SU-DHL-6 (cell line): ENCODE measurements at regions not wholly inside any gene's neighbourhood (a gene's known extent, or its start where the extent isn't known, plus 50 kb on each side); places are given as distances from the start of the nearest gene placed in this dataset.

Source experiments
- H2AFZ ChIP-seq: fragments of 200-600 bp; sonication (generic); 2 replicates; pipeline ENCODE4 v1.6.1; 2014; ENCODE audit warnings: low read depth, mild to moderate bottlenecking, moderate library complexity, mixed read lengths, antibody characterized with exemption, low read length; ENCODE audit not compliant: severe bottlenecking
- H3F3A ChIP-seq: fragments of 200-600 bp; shearing (Covaris generic); 2 replicates; pipeline ENCODE4 v1.6.0; 2016; ENCODE audit warnings: antibody characterized with exemption, mild to moderate bottlenecking; ENCODE audit not compliant: insufficient read depth
- H3K27ac ChIP-seq: fragments of 200-600 bp; sonication (generic); 2 replicates; pipeline ENCODE4 v1.5.1; 2016; ENCODE audit warnings: low read depth, mild to moderate bottlenecking, low read length, moderate library complexity, mixed read lengths
- H3K27me3 ChIP-seq: fragments of 200-600 bp; sonication (generic), shearing (Covaris generic); 2 replicates; pipeline ENCODE4 v1.6.0; 2014; ENCODE audit warnings: mild to moderate bottlenecking, low read length
- H3K36me3 ChIP-seq: fragments of 200-600 bp; sonication (generic); 2 replicates; pipeline ENCODE4 v1.6.1; 2014; ENCODE audit warnings: mild to moderate bottlenecking, low read length, mixed read lengths
- H3K4me2 ChIP-seq: fragments of 300-600, 200-600 bp; shearing (Covaris generic), sonication (generic); 2 replicates; pipeline ENCODE4 v1.6.0; 2014; ENCODE audit warnings: low read length, low read depth, mild to moderate bottlenecking; ENCODE audit not compliant: poor library complexity, severe bottlenecking
- H3K4me3 ChIP-seq: fragments of 200-600 bp; sonication (generic); 2 replicates; pipeline ENCODE4 v1.5.1; 2014; ENCODE audit warnings: antibody characterized with exemption, low read length, mild to moderate bottlenecking, mixed read lengths; ENCODE audit not compliant: insufficient read depth, poor library complexity, severe bottlenecking
- H3K79me2 ChIP-seq: fragments of 200-600 bp; sonication (generic); 2 replicates; pipeline ENCODE4 v1.6.1; 2014; ENCODE audit warnings: mild to moderate bottlenecking, low read length, moderate library complexity; ENCODE audit not compliant: insufficient read depth
- H3K9ac ChIP-seq: fragments of 200-600 bp; sonication (generic); 2 replicates; pipeline ENCODE4 v1.7.0; 2014; ENCODE audit warnings: mild to moderate bottlenecking, low read length
- H3K9me2 ChIP-seq: fragments of 200-600 bp; sonication (generic); replicated peaks from 2 replicates; pipeline ENCODE4 v1.6.1; 2014; ENCODE audit warnings: low read length; ENCODE audit not compliant: insufficient read depth
- H3K9me3 ChIP-seq: fragments of 200-600 bp; sonication (generic); 2 replicates; pipeline ENCODE4 v1.6.1; 2014; ENCODE audit warnings: low read length, mixed read lengths; ENCODE audit not compliant: insufficient read depth
- H4K20me1 ChIP-seq: fragments of 200-600 bp; sonication (generic); 2 replicates; pipeline ENCODE4 v1.6.1; 2014; ENCODE audit warnings: low read depth, mild to moderate bottlenecking, antibody characterized with exemption, low read length, moderate library complexity, mixed read lengths
- EZH2phosphoT487 ChIP-seq: fragments of 200-600 bp; sonication (generic), shearing (Covaris generic); conservative IDR thresholded peaks from 2 replicates; pipeline ENCODE4 v1.6.1; 2018; ENCODE audit warnings: mild to moderate bottlenecking, antibody characterized with exemption, low read length, moderate library complexity, mixed read lengths
- TF ChIP-seq, protein P1 (sequence below): fragments of 200-600 bp; sonication (generic); IDR thresholded peaks from one replicate; pipeline ENCODE4 v1.5.1; 2017; ENCODE audit warnings: antibody characterized with exemption, mild to moderate bottlenecking, low read length, moderate library complexity; ENCODE audit not compliant: insufficient read depth, poor library complexity, severe bottlenecking

DNA sequence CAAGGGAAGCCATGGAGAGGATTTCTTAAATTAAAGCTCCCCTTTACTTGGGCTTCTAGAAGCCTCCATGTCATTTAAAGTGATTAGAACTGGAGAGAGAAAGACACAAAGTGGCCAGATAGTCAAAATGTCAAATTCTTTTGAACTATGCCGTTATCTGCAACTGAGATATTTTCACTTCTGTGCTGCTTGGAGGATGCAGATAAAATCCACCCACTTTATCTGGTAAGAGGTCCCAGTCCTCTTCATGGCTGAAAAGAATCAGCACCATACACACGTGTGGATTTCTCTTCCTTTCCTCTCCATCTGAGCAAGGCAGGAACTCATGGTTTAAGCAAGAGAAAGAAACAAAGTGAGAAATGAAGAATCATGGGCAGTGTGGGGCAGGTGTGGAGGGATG, 276.9 kb upstream of the RUNX1 start:
- Histone ChIP-seq H3K36me3 (no peaks in the 10 kb centered on the region), H3F3A (no peaks in the 10 kb centered on the region), H4K20me1 (no peaks in the 10 kb centered on the region), H3K79me2 (no peaks in the 10 kb centered on the region), H3K4me2 (no peak overlapping the region), H3K9me2 (no peaks in the 10 kb centered on the region), H3K4me3 (no peak overlapping the region), H3K27me3 (no peaks in the 10 kb centered on the region), H3K9me3 (no peaks in the 10 kb centered on the region), H2AFZ (no peak overlapping the region), H3K27ac (no peak overlapping the region), H3K9ac (no peak overlapping the region)
- TF ChIP-seq, protein P1, sequence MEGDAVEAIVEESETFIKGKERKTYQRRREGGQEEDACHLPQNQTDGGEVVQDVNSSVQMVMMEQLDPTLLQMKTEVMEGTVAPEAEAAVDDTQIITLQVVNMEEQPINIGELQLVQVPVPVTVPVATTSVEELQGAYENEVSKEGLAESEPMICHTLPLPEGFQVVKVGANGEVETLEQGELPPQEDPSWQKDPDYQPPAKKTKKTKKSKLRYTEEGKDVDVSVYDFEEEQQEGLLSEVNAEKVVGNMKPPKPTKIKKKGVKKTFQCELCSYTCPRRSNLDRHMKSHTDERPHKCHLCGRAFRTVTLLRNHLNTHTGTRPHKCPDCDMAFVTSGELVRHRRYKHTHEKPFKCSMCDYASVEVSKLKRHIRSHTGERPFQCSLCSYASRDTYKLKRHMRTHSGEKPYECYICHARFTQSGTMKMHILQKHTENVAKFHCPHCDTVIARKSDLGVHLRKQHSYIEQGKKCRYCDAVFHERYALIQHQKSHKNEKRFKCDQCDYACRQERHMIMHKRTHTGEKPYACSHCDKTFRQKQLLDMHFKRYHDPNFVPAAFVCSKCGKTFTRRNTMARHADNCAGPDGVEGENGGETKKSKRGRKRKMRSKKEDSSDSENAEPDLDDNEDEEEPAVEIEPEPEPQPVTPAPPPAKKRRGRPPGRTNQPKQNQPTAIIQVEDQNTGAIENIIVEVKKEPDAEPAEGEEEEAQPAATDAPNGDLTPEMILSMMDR = no peak
- no peak for TF ChIP-seq EZH2phosphoT487

DNA sequence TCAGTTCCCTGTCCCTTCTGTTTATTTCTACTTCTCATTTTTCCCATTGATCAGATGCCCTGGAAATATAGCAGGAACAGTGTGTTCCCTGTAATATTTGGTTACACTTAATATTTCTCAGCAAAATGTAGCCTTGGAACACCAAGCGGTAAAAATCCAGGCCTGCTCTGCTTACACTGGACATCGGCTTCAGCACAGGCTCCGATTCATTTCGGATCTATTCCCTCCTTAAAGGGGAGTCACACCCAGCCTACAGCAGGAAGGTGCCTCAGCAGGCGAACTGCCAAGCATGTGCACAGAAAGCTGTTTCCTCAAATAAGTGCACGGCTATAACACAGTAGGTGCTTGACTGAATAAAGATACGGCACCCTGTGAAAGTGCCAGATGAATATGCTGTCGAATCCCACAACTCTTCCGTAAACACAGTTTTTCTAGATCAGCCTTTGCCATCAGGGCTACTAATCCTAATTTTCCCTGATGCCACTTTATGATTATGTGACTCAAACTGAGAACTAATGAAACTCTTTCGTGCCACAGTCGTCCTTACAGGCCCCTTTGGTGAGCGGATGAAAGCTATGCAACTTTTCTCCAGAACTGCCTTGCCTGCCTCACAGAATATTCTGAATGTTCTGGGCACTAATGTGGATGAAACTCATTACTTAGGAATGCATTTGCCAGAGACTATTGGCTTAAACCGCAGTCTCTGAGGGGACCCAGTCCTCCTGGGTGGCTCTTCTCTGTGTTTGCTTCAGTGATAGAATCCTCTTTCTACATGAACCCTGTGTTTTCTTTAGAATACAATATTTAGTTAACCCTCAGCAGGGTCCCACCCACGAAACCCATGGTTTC, 275.5 kb upstream of the RUNX1 start:
- H3K27me3 ChIP-seq = no peaks in the 10 kb centered on the region
- no peaks in the 10 kb centered on the region for H3F3A ChIP-seq
- H3K79me2 ChIP-seq = no peaks in the 10 kb centered on the region
- H3K9me3 ChIP-seq = no peaks in the 10 kb centered on the region
- TF ChIP-seq EZH2phosphoT487 = no peak
- TF ChIP-seq, protein P1 = no peak
- no peaks in the 10 kb centered on the region for H4K20me1 ChIP-seq
- H3K36me3 ChIP-seq = no peaks in the 10 kb centered on the region
- H3K9me2 ChIP-seq = no peaks in the 10 kb centered on the region
- H3K4me2 ChIP-seq = no peak overlapping the region
- no peak overlapping the region for H2AFZ ChIP-seq
- no peak overlapping the region for H3K9ac ChIP-seq
- H3K27ac ChIP-seq = no peak overlapping the region
- H3K4me3 ChIP-seq = no peak overlapping the region

DNA sequence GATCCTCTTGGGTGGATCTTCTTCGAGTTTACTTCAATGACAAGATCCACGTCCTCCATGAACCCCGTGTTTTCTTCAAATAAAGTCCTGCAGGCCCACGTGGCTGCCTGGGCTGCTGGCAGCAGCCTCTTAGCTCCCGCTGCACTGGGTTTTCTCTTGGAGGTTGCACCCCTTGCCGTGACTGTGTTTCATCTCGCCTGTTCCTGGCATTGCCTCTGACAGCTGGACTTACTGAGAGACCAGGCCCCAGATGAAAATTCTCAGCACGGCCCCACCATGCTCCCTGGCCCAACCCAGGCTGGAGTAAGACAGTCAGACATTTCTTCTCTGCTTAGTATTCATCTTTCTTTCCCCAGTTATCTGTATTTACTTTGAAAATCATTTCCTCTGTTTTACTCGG, 274.8 kb upstream of the RUNX1 start:
- no peak overlapping the region for H3K4me3 ChIP-seq
- H3K27ac ChIP-seq = no peak overlapping the region
- TF ChIP-seq, protein P1 = no peak
- no peak for TF ChIP-seq EZH2phosphoT487
- no peaks in the 10 kb centered on the region for H4K20me1 ChIP-seq
- no peak overlapping the region for H2AFZ ChIP-seq
- H3K27me3 ChIP-seq = no peaks in the 10 kb centered on the region
- H3K79me2 ChIP-seq = no peaks in the 10 kb centered on the region
- no peaks in the 10 kb centered on the region for H3K36me3 ChIP-seq
- H3K4me2 ChIP-seq = no peak overlapping the region
- H3F3A ChIP-seq = no peaks in the 10 kb centered on the region
- no peaks in the 10 kb centered on the region for H3K9me2 ChIP-seq
- H3K9ac ChIP-seq = no peak overlapping the region
- no peaks in the 10 kb centered on the region for H3K9me3 ChIP-seq
